RWPE1 (cell line): ENCODE measurements at regions not wholly inside any gene's neighbourhood (a gene's known extent, or its start where the extent isn't known, plus 50 kb on each side); places are given as distances from the start of the nearest gene placed in this dataset.

Experiments used
- CTCF ChIA-PET: fragments of 350-600 bp; sonication (Branson Sonifier 250); formaldehyde crosslinking; extraction: SDS; loops from one replicate; lab custom pipeline; 2021; lab: Yijun Ruan, JAX
- POLR2A ChIA-PET: fragments of 400-600 bp; formaldehyde crosslinking; extraction: SDS; loops from one replicate; lab custom pipeline; 2020; ENCODE audit warnings: antibody characterized with exemption; ENCODE audit not compliant: low non-redundant PET; lab: Yijun Ruan, JAX
- DNase-seq: peaks from one replicate; pipeline ENCODE4 v3.0.0; 2012; ENCODE audit warnings: low spot score
- H3K27ac ChIP-seq: fragments of 450-650 bp; 2 replicates; pipeline ENCODE4 v1.5.1; 2017
- CTCF ChIP-seq: fragments of 450-650 bp; conservative IDR thresholded peaks from 2 replicates; pipeline ENCODE4 v1.5.1; 2017; ENCODE audit warnings: low read depth, mild to moderate bottlenecking

DNA sequence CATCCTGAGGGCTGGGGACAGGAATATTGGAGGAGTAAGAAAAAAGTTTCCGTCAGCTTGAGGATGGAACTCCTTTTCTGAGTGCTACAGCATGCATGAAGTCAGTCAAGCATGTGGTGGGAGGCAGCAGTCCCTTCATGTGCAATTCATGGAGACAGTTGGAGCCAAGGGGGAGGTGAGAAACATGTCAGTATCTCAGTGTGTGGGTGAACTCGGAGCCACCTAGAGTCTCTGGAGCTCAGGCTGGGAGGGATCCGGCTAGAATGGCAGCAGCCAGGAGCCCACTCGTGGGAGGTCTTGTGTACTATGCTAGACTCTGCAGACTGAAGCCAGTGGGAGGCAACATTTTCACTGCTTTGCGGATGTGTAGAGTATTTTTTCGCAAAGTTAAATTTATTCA lies 60.3 kb downstream of the AVPR1A start:
- no peak for DNase-seq
- ChIA-PET CTCF (interaction anchor here (0.5 to 0.7 kb wide), 2 partner anchors 390 to 663 kb away, joined by 3 to 4 read pairs; no protein-coding TSS in a partner anchor), POLR2A (no interaction called here)
- no peak overlapping the region for H3K27ac ChIP-seq
- TF ChIP-seq CTCF = no peak

DNA sequence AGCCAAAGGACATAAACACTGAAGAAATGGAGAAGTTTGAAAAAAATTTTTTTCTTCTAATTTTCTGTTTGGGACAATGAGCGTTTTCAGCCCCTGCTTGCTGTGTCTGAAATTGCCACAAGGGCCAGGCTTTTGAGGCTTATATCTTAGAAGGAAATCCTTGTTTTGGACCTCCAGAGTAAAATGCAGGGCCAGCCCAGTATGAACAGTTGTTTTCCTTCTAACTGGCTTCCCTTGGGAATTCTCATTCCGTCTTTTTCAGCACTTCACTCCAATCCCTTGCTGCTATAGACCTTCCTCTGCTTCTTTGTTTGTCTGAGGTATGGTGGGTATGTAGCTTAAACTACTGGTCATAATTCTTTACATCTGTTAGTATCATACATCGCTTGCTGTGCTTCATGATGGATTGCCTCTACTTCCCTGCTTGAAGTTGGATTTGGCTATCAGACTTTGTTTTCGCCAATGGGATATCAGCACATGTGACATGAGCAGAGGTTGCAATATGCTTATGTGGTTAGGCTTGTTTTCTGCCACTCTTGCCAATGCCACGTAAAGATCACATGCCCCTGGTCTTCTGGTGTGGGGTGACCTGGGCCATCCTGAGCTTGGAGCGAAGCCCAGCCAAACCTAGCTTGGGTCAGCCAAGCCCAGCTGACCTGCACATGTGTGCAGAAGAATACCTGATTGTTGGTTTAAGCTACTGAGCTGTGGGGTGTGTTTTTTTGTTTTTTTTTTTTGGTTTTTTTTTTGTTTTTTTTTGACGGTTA lies 64.7 kb downstream of the AVPR1A start:
- no peak for DNase-seq
- CTCF ChIA-PET = interaction anchor here (0.6 kb wide), 1 partner anchor 12 kb away, joined by 4 read pairs; no protein-coding TSS in a partner anchor
- TF ChIP-seq CTCF = no peak
- POLR2A ChIA-PET = no interaction called here
- no peak overlapping the region for H3K27ac ChIP-seq

DNA sequence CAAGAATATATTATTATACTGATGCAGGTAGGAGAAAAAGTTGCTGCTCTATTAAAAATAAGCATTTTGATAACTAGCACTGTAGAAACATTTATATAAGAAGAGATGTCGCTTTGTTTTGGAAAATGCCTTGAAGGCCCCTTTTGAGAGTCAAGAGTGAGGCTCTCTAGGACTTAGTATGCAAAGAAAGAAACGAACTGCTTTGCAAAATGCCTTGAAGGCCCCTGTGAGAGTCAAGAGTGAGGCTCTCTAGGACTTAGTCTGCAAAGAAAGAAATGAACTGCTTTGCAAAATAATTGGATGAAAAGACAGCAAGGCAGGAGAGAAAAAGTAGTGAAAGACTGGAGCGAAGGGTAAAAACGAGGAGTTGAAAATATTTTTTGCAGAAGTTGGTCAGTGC lies 65.9 kb downstream of the AVPR1A start:
- no peak overlapping the region for H3K27ac ChIP-seq
- CTCF ChIA-PET = no interaction called here
- no peak for DNase-seq
- POLR2A ChIA-PET = no interaction called here
- TF ChIP-seq CTCF = no peak

DNA sequence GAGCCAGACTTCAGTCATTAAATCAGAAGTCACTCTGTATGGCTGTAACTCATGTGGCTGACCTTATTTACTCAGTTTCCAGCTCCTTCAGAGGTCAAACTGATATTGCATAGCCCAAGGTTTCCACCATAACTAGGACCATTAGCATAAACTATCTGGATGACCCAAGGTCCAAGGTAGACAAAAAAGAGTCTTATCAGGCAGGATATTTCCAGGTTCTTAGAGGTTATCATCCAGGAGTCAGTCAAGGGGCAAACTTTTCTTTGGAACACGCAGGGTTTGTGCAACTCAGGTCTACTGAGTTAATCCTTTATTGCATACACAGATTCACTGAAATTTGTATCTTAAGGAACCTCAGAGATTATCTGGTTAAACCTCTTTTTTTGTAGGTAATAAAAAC lies 66.5 kb downstream of the AVPR1A start:
- no peak for TF ChIP-seq CTCF
- ChIA-PET CTCF (no interaction called here), POLR2A (no interaction called here)

GRCh38 chr12:63083046-63083445 lies 68.0 kb downstream of the AVPR1A start:
- no peak for DNase-seq
- TF ChIP-seq CTCF = no peak
- CTCF ChIA-PET = no interaction called here
- POLR2A ChIA-PET = no interaction called here
- no peak overlapping the region for H3K27ac ChIP-seq

More for the DNA sequence above, 66.5 kb downstream of the AVPR1A start:
- no peak for DNase-seq
- no peak overlapping the region for H3K27ac ChIP-seq

- ChIA-PET CTCF (interaction anchor here (1.4 kb wide), 1 partner anchor 11 kb away, joined by 4 read pairs; no protein-coding TSS in a partner anchor), POLR2A (no interaction called here)
- no peak overlapping the region for H3K27ac ChIP-seq
- no peak for DNase-seq
- no peak for TF ChIP-seq CTCF
Observed at GRCh38 chr12:63079791-63080502, 71.1 kb downstream of the AVPR1A start.
